GM12878 (cell line): ENCODE measurements at regions not wholly inside any gene's neighbourhood (a gene's known extent, or its start where the extent isn't known, plus 50 kb on each side); places are given as distances from the start of the nearest gene placed in this dataset.
"Not testable (repeated sequence)": the region's sequence is repeated elsewhere in the genome, so short reads cannot be mapped to it uniquely, and the experiment has no call there.

ENCODE experiments used
- ATAC-seq: fragments of 200-7000 bp; cut with Tn5 transposase; 3 replicates; pipeline ENCODE4 v1.9.1; 2020; ENCODE audit warnings: mild to moderate bottlenecking, moderate library complexity
- BruUV-seq: library from RNA; stranded (reverse); fragments of 400-500 nt; replicated peaks from 2 replicates; lab custom pipeline; 2021; lab: Mats Ljungman, UMichigan
- CTCF ChIA-PET: fragments of 300-600 bp; sonication (Branson Sonifier 250); formaldehyde crosslinking; extraction: SDS; loops from one replicate; lab custom pipeline; 2021; ENCODE audit warnings: inconsistent platforms; lab: Yijun Ruan, JAX
- POLR2A ChIA-PET: fragments of 350-600 bp; formaldehyde crosslinking; extraction: SDS; loops from one replicate; lab custom pipeline; 2021; ENCODE audit warnings: inconsistent platforms; lab: Charles Lee
- RAD21 ChIA-PET: fragments of 300-600 bp; sonication (Branson Sonifier 250); formaldehyde crosslinking; loops from one replicate; lab custom pipeline; 2023; ENCODE audit warnings: antibody characterized with exemption; ENCODE audit not compliant: unreplicated experiment; lab: Charles Lee
- SMC1A ChIA-PET: fragments of 300-600 bp; sonication (Branson Sonifier 250); formaldehyde crosslinking; loops from one replicate; lab custom pipeline; 2023; ENCODE audit not compliant: unreplicated experiment, uncharacterized antibody; lab: Charles Lee
- DNase-seq: peaks from one replicate; pipeline ENCODE4 v3.0.0-alpha.2; 2011; ENCODE audit warnings: low read depth, low spot score
- FAIRE-seq: peaks from 3 replicates; lab custom pipeline; 2011; peaks lifted over from hg19 to GRCh38; lab: Jason Lieb, UNC
- H2AFZ ChIP-seq: 2 replicates; pipeline ENCODE4 v1.6.0; 2011; ENCODE audit warnings: low read depth, low read length, control low read depth; ENCODE audit not compliant: control insufficient read depth
- H3K27ac ChIP-seq: 2 replicates; pipeline ENCODE4 v1.5.1; 2011; ENCODE audit warnings: control low read depth; ENCODE audit not compliant: control insufficient read depth, insufficient read depth
- H3K27me3 ChIP-seq, 2 experiments: replicated peaks in 1 of 2; 2 replicates each; pipeline versions ENCODE4 v1.6.0 to v1.6.1; 2011; ENCODE audit warnings: low read length in 1 of 2; ENCODE audit not compliant: control insufficient read depth in 2 of 2, insufficient read depth in 2 of 2
- H3K36me3 ChIP-seq, 2 experiments: 2 replicates each; pipeline ENCODE4 v1.5.1; 2011; ENCODE audit warnings: low read length in 1 of 2; ENCODE audit not compliant: control insufficient read depth in 2 of 2, insufficient read depth in 2 of 2
- H3K4me1 ChIP-seq: 2 replicates; pipeline ENCODE4 v1.6.1; 2011; ENCODE audit warnings: mild to moderate bottlenecking, low read length, moderate library complexity, mixed read lengths; ENCODE audit not compliant: control insufficient read depth, insufficient read depth
- H3K4me2 ChIP-seq: 2 replicates; pipeline ENCODE4 v1.6.0; 2011; ENCODE audit warnings: control low read depth; ENCODE audit not compliant: control insufficient read depth, insufficient read depth
- H3K4me3 ChIP-seq: fragments of 200-600 bp; sonication (generic); 2 replicates; pipeline ENCODE4 v1.5.1; 2016
- H3K79me2 ChIP-seq: 2 replicates; pipeline ENCODE4 v1.6.0; 2011; ENCODE audit warnings: low read length; ENCODE audit not compliant: control insufficient read depth, insufficient read depth
- H3K9ac ChIP-seq: 2 replicates; pipeline ENCODE4 v1.8.0; 2011; ENCODE audit warnings: low read length, control low read depth, mixed read lengths; ENCODE audit not compliant: control insufficient read depth, insufficient read depth
- H3K9me3 ChIP-seq: replicated peaks from 3 replicates; pipeline ENCODE4 v1.5.1; 2011; ENCODE audit warnings: mild to moderate bottlenecking, low read length; ENCODE audit not compliant: control insufficient read depth, insufficient read depth
- H4K20me1 ChIP-seq: 2 replicates; pipeline ENCODE4 v1.6.0; 2011; ENCODE audit not compliant: control insufficient read depth, insufficient read depth
- CHD4 ChIP-seq: fragments of 200-600 bp; sonication (generic); IDR thresholded peaks from 2 replicates; pipeline ENCODE4 v1.6.1; 2016; ENCODE audit warnings: mild to moderate bottlenecking
- ETV6 ChIP-seq, 2 experiments: fragments of 450-650 bp in 1 of 2; IDR thresholded peaks in 1 of 2; conservative IDR thresholded peaks in 1 of 2; 2 replicates each; pipeline ENCODE4 v1.6.1; 2014; ENCODE audit warnings: antibody characterized with exemption in 1 of 2, borderline replicate concordance in 1 of 2, low read depth in 1 of 2, mild to moderate bottlenecking in 1 of 2, moderate library complexity in 1 of 2
- RAD21 ChIP-seq: IDR thresholded peaks from 2 replicates; pipeline ENCODE4 v1.6.1; 2011; ENCODE audit warnings: mild to moderate bottlenecking, low read depth, low read length, moderate library complexity; ENCODE audit not compliant: insufficient read depth
- RUNX3 ChIP-seq: IDR thresholded peaks from 2 replicates; pipeline ENCODE4 v1.6.1; 2012; ENCODE audit warnings: low read length, inconsistent platforms
- WGBS: methylation state at CpG from one replicate; pipeline ENCODE4 v1.1.6; 2016; ENCODE audit warnings: low lambda C conversion rate; ENCODE audit not compliant: insufficient replicate concordance, insufficient coverage; ENCODE audit errors: missing lambda C conversion rate; 5-methylcytosine and 5-hydroxymethylcytosine counted together
- in situ Hi-C: fragments of 300-500 bp; cut with MboI; formaldehyde crosslinking; loops from 9 replicates; pipeline ENCODE4 v1.14.3; 2018; ENCODE audit warnings: mixed read lengths
- intact Hi-C: fragments of 100-400 bp; cut with micrococcal nuclease; formaldehyde crosslinking; loops from one replicate; pipeline ENCODE4 v1.14.2; 2022; ENCODE audit not compliant: unreplicated experiment
- TF ChIP-seq, protein P1 (sequence below), 3 experiments: IDR thresholded peaks in 2 of 3; conservative IDR thresholded peaks in 1 of 3; 2 replicates each; pipeline ENCODE4 v1.5.1; 2011; ENCODE audit warnings: low read depth in 3 of 3, low read length in 3 of 3, mild to moderate bottlenecking in 3 of 3, control low read depth in 2 of 3, moderate library complexity in 2 of 3, inconsistent platforms in 1 of 3, mixed read lengths in 1 of 3; ENCODE audit not compliant: control insufficient read depth in 2 of 3, insufficient read depth in 1 of 3; ENCODE audit errors: extremely low read depth in 1 of 3

DNA sequence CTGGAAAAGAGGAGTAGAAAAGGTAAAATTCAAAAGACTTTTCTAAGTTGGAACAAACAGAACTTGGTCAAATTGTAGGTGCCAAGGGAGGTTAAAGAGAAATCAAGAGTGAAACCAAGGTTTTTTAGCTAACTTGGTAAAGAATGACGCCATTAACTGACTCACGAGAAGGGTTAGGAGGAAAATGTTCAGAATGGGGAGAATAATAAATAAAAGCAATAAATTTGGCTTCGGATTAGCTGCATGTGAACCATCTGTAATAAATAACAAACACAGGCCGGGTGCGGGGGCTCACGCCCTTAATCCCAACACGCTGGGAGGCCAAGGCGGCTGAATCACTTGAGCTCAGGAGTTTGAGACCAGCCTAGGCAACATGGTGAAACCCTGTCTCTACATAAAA, 71.9 kb upstream of the SRRM3 start (continued):
- TF ChIP-seq ETV6 (conservative IDR thresholded peaks at IDR 0.05 in 1 of 2, IDR thresholded peaks at IDR 0.05 in 1 of 2; ENCODE audit: borderline replicate concordance in 1 of 2, low read depth in 1 of 2): no peak
- no peak for TF ChIP-seq CHD4

DNA sequence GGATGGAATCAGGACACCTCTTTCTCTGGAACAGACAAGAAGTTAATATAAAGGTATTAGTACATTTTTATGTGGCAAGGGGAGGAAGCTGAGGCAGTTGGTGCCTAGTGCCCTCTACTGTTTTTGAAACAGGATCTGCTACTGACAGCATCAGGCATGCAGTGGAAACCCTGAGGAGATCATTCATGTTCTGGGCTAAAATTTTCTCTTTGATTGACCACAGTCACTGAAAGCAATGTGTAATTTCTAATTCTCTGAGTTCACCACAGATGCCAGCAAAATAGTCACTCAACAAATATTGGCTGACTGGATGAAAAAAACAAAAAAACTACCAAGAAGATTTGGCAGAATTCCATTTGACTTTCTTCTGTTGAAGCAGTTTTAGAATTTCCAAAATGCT, 71.0 kb upstream of the SRRM3 start:
- DNase-seq, in situ Hi-C loops: not testable (repeated sequence)
- CTCF ChIA-PET: interaction anchor here (1.0 kb wide), 1 partner anchor 19 kb away, joined by 4 read pairs; no protein-coding TSS in a partner anchor

DNA sequence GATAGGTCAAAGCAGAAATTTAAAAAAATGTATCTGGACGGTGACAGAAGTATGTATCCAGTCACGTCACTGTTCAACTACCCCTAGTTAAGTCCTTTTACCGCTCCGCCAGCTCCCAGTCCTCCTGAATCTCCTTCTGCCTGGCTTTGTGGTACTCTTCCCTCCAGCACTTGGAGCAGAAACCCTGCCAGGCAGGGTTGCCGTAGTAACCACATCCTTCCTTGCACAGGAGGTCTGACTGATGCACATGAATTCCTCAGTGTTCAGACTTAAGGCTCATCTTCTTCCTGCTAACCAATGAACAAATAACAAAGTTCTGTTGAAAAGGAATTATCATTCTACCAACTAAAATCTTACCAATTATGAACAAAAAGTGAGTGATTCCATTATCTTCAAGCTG, 69.8 kb upstream of the SRRM3 start:
- H3K4me1 ChIP-seq, DNase-seq, H3K27me3 ChIP-seq, H3K79me2 ChIP-seq, RAD21 ChIA-PET, FAIRE-seq, H2AFZ ChIP-seq, BruUV-seq, in situ Hi-C loops, ATAC-seq, H3K36me3 ChIP-seq, POLR2A ChIA-PET, H3K4me3 ChIP-seq, H4K20me1 ChIP-seq, H3K9me3 ChIP-seq, SMC1A ChIA-PET, intact Hi-C loops, CTCF ChIA-PET, H3K4me2 ChIP-seq, H3K27ac ChIP-seq, H3K9ac ChIP-seq: not testable (repeated sequence)
- 50% methylated on average over 5 of the region's 5 CpGs for WGBS

More for the DNA sequence above, 71.0 kb upstream of the SRRM3 start:
- FAIRE-seq, intact Hi-C loops, H3K79me2 ChIP-seq, H3K4me2 ChIP-seq, BruUV-seq, H3K4me3 ChIP-seq, SMC1A ChIA-PET, H3K9ac ChIP-seq, H3K27me3 ChIP-seq, H2AFZ ChIP-seq, H4K20me1 ChIP-seq, H3K4me1 ChIP-seq, H3K36me3 ChIP-seq, H3K9me3 ChIP-seq, H3K27ac ChIP-seq, POLR2A ChIA-PET: not testable (repeated sequence)
- peak; percentile 71 for ATAC-seq
- RAD21 ChIA-PET: interaction anchor here (1.5 kb wide), 1 partner anchor 265 kb away, joined by 5 read pairs; no protein-coding TSS in a partner anchor
- TF ChIP-seq RAD21 (peak; percentile 38), RUNX3 (peak; percentile 27; the same call in 1 of the 2 replicates)
- TF ChIP-seq, protein P1, sequence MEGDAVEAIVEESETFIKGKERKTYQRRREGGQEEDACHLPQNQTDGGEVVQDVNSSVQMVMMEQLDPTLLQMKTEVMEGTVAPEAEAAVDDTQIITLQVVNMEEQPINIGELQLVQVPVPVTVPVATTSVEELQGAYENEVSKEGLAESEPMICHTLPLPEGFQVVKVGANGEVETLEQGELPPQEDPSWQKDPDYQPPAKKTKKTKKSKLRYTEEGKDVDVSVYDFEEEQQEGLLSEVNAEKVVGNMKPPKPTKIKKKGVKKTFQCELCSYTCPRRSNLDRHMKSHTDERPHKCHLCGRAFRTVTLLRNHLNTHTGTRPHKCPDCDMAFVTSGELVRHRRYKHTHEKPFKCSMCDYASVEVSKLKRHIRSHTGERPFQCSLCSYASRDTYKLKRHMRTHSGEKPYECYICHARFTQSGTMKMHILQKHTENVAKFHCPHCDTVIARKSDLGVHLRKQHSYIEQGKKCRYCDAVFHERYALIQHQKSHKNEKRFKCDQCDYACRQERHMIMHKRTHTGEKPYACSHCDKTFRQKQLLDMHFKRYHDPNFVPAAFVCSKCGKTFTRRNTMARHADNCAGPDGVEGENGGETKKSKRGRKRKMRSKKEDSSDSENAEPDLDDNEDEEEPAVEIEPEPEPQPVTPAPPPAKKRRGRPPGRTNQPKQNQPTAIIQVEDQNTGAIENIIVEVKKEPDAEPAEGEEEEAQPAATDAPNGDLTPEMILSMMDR (IDR thresholded peaks at IDR 0.05 in 2 of 3, conservative IDR thresholded peaks at IDR 0.05 in 1 of 3; ENCODE audit: control insufficient read depth in 2 of 3, extremely low read depth in 1 of 3, insufficient read depth in 1 of 3, low read depth in 3 of 3, low read length in 3 of 3): peak; percentile 9 to 24 (median 9); a peak in 2 of 6 replicates
